Ureter (tissue), 1 donor: ENCODE measurements at regions not wholly inside any gene's neighbourhood (a gene's known extent, or its start where the extent isn't known, plus 50 kb on each side); places are given as distances from the start of the nearest gene placed in this dataset.
A peak's percentile ranks its signal among the peaks of the same experiment; 100 is the strongest.

Experiments
- DNase-seq: peaks from one replicate; pipeline ENCODE4 v3.0.0-alpha.2; 2020; ENCODE audit warnings: low spot score
- donor health status: DM: yes; HTN: yes; CAD: no.

DNA sequence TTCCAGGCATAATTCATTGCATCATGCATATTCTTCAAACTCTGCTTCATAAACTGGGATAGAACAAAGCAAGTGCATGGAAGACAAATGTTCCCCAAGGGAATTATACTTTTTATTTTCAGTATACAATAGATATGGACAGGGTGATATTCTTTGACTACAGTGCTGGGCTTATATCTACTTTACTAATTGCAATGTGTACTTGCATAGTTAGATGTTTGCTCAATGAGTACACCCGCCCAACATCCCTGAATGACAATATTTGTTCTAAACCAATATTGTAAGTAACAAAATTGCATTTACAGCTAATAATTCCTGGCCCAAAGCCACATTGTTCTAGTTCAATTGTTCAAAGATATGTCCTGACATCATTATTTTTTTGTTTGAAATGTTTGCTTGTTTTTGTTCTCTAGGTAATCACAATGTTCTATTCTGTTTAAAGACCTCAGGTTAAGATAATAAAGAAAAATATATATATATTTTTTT is 171.4 kb downstream of the PTN start:
- DNase-seq, result no peak

- DNase-seq, result peak; percentile 52
Observed at GRCh38 chr7:137169282-137169698, 174.2 kb downstream of the PTN start.

DNA sequence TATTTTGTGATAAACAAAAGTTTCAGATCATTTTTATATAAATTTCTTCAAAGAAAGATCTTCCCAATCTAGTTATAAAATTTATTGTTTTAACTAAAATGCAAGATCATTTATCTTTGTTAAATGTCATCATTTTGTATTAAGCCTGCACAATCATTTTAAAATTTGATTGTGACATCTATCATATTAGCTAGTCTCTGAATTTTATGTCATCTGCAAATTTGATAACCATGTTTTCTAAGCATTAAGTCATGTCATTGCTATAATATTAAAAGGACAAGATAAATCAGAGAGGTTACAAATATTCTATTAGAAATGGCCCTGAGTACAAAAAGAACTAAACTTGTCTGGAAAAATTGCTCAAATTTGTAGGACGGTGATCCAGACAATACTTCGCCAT is 175.9 kb downstream of the PTN start:
- no peak for DNase-seq

DNA sequence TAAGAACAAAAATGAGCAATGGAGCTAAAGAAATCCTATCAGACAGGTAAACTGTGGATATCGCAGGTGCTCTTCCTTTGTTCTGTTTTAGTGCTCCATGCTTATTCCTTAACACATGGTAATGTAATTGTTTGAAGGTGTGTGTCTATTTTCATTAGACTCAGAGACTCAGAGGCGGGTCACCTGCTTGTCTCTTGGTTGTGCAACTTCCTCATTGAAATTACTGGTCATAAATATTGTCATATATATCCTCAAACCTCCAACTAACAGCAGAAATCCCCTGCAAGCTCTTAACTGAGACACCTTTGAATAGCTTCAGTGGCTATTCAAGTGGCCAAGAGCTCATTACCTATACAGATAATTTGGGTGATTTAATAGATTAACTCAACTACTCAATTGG is 177.2 kb downstream of the PTN start:
- DNase-seq, result no peak

DNA sequence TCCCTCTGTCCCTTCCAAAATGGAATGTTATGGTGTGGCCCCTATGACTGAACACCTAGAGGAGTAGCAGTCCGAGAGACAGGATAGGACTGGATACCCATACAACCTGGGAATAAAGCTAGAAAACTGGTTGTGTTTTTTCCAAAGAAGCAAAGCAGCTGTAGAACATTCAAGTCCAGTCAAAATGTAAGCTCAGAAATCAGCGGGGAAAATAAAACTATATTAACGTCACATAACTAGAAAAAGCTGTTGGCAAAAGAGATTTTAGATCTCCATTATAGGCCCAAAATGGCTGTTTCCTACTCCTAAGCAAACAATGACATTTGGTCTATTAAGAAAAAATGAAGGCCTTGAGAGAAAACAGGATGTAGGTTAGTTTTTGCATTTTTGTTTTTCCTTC is 177.7 kb downstream of the PTN start:
- no peak for DNase-seq

DNA sequence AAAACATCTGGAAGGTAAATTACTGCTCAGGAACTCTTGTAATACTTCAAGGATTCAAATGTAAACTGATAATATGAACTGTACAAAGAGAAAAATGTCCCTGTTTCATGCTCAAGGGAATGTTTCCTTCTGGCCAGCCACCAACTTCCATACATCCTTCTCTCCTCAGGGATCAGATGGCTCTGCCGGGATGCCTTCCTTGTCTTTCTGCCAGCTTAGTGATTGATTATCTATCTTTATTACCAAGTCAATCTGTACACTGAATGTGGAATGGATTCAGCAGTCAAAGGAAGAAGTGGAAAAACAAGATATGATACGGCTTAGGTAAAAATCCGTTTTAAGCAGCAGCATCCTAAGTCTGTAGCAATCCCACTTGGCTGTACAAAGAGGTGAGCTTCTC is 178.3 kb downstream of the PTN start:
- no peak for DNase-seq

DNA sequence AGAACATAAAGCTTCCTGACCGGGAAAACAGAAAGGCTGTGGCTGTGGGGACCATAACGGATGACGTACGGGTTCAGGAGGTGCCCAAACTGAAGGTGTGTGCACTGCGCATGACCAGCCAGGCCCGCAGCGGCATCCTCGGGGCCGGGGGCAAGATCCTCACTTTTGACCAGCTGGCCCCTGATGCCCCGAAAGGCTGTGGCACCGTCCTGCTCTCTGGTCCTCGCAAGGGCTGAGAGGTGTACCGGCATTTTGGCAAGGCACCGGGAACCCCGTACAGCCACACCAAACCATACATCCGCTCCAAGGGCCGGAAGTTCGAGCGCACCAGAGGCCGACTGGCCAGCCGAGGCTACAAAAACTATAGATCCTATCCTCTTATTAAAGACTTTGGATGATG is 179.3 kb downstream of the PTN start:
- DNase-seq, result no peak

DNA sequence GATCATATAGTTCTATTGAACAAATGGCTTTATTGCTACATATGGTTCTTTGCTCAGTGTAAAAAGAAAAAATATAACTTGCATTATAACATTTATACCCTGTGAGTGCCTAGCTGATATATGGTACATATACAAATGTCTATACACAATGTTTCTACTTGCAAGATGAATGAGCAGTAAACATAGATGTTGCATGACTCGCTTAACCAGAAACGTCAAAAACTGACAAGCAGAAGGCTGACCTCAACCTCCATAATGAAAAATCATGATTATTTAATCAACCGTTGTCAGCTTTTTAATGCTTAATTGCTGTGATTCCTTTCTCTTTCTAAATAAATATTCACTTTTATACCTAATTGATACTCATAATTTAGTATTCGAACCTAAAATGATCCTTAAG is 183.3 kb downstream of the PTN start:
- DNase-seq, result no peak

DNA sequence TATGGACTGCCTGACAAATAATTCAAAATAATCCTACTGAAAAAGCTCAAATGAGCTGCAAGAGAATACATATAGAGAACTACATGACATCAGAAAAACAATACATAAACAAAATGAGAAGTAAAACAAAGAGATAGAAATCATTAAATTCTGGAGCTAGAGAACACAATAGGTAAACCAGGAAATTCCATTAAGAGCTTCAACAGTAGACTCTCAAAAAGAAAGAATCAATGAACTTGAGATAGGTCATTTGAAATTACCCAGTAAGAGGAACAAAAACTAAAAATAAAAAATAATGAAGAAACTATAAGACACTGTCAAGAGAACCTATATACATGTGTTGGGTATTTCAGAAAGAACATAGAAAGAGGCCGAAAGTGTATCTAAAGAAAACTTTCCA is 186.3 kb downstream of the PTN start:
- DNase-seq, result no peak

DNA sequence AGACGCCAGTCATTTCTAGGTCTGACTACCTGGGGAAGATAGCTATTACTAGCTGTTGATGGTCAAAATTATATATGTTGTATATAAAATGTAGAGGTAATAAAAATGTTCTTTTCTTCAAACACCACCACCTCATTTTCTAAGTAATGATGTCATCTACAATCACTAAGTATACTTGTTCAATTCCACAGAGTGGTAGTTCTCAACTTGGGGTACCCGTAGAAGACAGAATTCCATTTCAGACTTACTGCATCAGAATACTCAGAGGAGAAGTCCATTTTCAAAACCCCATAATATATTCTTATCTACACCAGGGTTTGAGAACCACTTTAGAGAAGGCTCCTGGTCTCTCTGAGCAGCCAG is 191.9 kb downstream of the PTN start:
- no peak for DNase-seq

GRCh38 chr7:137151041-137151689 is 192.4 kb downstream of the PTN start:
- no peak for DNase-seq

DNA sequence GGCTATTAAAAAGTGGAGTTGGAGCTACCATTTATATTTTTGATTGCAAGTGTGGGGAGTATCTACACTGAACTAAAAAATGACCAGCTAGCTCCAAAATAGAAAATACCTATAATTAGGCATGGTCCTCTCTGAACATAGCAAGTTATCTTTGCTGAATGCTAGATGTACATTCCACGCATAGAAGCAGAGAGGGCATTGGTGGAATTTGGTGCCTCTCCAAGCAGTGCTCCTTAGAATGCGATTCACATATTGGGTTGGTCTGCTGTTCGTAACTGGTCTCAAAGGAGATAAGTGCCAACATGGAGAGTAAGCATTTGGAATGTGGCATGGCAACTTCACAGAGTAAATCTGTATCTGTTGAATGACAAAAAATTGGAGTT is 196.2 kb downstream of the PTN start:
- DNase-seq, result no peak

DNA sequence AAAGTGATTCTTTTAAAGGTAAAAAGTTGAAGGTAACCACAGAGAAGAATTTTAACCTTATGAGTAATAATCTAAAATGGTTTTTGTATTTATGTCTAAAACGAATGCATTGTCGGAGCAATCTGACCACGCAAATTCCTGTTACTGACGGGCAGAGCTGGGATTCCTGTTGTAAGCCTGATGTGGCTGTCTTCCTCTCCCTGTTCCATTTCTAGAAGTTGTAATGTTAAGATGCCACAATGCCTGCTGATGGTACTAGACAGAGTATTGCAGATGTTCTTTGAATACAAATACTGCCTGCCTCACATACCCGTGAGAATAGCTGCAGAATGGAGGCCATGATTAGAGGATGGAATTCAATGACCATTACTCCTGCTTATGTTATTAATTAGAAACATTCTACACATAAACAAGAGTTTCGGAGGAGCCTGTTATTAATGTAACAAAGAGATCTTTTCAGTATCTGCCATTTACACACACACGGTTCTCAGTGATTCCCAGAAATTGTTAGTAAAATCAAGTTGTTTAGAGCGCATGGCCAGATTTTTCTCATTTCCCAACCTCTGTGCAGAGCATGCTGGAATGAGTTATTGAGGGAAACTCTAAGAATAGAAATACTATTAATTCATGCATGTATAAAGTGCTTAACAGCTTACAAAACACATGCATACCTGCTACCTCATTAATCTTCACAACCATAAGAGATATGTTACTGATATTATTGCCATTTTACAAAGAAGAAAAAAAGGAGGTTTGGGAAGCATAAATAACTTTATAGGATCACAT is 196.8 kb downstream of the PTN start:
- DNase-seq, result no peak

DNA sequence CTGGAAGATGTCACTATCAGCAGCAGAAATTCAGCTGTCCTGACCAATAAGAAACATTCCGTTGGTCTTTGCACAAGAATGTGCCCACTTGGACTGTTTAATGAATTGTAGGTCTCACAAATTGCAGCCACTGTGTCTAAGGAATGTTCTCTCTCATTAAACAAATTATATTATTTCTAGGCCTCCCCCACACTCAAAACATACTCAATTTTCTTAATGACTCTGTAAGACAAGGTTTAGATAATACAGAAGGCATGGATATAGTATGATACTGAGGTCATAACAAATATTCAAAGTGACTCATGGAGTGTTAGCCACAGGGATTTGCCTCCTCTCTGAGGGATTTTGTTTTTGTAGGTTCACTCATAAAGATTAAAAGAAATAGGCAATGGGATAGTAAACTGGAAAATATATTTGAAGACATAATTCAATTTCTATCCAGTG is 197.5 kb downstream of the PTN start:
- no peak for DNase-seq

DNA sequence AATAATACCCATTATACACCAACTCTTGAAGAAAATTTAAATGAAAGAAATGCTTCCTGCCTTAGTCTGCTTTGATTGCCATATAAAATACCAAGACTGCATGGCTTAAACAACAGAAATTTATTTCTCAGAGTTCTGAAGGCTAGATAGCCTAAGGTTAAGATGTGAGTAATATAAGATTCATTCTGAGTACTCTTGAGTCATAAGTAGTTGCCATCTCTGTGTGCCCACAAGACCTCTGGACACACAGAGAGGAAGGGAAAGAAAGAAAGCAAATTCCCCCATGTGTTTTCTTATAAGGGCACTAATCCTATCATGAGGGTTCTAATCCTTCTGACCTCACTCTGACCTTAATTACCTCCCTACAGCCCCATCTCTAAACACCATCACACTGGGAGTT is 201.2 kb downstream of the PTN start:
- no peak for DNase-seq

- DNase-seq, result no peak
Observed at GRCh38 chr7:137135654-137136350, 207.7 kb downstream of the PTN start.

GRCh38 chr7:137130751-137131158 is 212.8 kb downstream of the PTN start:
- no peak for DNase-seq

GRCh38 chr7:137129025-137129424 is 214.5 kb downstream of the PTN start:
- DNase-seq, result no peak

DNA sequence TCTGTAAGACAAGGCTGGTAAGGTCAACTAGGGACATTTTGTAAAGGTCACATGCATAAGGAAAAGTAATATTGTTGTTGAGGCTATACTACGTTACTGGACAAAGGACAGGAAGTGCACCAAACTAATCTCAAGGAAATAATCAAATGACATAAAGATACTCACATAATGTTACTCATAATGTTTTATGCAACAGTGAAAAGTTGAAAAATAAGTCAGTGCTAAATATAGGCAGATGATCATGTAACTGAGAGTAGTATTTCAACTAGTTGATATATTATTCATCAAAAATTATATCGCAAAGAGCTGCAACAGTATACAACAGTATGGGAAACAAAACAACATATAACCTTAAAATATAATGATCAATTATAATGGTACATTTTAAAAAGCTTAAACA is 215.7 kb downstream of the PTN start:
- no peak for DNase-seq

- DNase-seq, result no peak
Observed at GRCh38 chr7:137127058-137127457, 216.5 kb downstream of the PTN start.

- DNase-seq, result no peak
Observed at GRCh38 chr7:137122145-137122544, 221.4 kb downstream of the PTN start.

- DNase-seq, result no peak
Observed at GRCh38 chr7:137120690-137121089, 222.8 kb downstream of the PTN start.

DNA sequence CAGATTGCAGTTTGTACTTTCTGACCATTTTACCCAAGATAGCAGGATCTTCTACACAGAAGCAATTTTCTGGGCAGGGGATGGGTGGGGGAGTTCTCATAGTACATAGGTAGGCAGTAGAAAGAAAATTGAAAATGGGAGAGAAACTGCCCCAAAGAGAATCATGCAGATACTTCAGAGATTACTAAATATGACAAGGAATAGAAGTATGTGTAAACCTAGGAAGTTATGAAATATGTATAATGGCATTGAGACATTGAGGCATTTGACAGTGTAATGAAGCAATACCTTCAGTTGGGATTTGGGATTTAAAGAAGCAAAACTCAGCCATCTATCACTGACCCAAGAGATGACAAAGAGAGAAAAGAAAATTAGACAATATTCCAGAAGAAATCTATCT is 233.0 kb downstream of the PTN start:
- no peak for DNase-seq
